ENCODE measurements at regions not wholly inside any gene's neighbourhood (a gene's known extent, or its start where the extent isn't known, plus 50 kb on each side); places are given as distances from the start of the nearest gene placed in this dataset.
"Not testable (repeated sequence)": the region's sequence is repeated elsewhere in the genome, so short reads cannot be mapped to it uniquely, and the experiment has no call there.

DNA sequence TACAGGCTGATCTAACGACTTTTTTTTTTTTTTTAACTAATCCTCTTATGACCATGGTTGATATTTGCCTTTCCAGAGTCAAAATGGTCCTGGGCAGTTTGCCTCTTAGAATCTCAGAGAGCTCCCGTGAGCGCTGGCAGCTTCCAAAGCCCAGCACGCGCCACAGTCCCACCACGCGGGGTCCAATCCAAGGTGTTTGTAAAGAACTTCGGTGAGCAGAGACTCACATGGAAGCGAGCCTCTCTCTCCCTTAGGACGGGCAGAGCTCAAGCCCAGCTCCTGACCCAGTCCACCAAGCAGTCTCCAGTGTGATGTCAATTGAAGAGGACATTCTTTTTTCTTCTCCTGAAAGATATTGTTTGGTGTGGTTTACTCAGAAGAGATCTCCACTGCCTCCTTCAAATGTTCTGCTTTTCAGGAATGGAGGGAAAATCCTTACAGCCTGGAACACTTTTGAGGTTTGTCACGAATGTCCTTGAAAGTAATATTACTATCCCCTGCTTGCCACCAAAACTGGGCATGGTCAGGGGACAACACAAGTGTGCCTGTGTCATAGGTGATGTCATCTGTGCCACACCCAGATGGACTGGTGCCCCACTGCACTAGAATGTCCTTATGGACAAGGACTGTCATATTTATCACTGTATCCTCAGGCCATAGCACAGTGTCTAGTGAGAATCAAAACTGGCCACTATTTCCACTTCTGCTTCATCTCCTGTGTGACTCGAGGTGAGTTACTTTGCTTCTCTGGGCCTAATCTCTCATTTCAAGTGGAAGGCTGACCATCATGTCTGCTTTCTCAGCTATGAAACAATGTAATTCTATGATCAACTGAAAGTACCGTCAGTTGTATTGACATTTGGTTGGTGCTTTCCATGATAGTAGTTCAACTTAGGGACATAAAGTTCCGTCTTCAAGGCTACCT, 97.4 kb upstream of the EDEM3 start:
- DNase-seq, result no peak

DNA sequence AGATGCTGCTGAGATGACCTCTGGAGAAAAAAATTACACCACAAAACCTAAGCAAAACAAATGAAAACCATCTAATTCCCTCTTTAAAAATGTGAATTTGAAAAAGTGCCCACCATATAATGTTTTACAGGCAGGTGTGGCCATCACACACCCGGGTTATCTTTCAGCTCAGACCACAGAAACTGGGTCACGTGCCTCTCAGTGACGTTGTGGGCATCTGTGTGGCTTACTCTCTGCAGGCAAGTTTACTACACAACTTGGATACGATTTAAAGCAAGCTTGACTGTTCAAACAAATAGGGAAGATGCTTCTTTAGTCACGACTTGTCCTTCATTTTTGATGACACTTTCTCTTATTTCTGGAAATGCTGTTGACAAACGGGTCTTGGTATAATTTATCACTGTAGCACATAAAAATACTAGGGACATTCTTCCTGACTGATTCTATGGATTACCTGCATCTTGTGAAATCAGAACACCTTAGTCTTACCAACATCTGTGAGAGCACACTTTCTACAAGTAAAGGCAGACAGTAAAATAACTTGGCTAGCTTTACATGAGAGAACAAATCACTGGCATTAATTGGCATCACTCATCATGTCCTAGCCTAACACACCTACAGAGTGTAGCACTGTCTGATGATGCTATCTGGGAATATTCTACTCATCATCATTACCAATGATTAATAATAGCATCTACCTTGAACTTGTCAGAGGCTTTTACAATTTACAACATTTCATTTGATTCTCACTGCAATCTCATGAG, 89.3 kb upstream of the EDEM3 start:
- DNase-seq, result no peak

DNA sequence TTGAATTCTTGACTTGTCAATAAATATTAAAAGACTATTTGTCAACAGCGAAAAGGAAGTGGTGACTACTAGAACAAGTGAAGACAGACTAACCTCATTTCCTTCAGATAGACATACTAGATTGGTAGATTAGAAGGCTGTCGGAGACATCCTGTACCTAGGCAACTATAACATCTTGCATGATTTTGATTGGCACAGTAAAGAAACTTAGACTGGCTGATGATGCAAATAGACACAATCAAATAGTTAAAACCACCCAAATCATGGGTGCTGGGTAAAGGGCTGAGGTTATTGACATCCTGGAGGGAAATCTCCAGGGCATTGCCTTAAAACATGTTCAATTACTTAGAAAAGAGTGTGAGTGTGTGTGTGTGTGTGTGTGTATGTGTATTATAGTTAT, 85.9 kb upstream of the EDEM3 start:
- DNase-seq, result no peak

DNA sequence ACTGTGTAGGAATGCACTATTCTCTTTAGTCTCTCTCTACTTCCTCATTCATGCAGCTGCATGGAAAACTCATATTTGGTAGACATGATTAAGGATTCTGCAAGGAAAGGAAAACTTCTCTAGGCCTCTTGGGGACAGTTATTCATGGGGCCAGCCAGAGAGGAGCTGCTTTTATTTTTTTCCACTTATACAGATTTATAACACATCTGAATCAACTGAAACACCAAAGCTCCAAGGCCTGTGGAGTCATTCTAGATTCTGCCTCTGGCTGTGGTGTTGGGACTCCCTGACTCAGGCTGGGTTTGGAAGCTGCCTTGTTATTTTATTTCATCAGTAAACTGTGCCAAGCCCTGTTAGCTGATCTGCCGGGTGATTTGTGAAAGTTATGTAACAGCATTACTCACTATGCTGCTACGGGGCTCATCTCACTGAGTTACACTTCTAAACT, 83.9 kb upstream of the EDEM3 start:
- no peak for DNase-seq

DNA sequence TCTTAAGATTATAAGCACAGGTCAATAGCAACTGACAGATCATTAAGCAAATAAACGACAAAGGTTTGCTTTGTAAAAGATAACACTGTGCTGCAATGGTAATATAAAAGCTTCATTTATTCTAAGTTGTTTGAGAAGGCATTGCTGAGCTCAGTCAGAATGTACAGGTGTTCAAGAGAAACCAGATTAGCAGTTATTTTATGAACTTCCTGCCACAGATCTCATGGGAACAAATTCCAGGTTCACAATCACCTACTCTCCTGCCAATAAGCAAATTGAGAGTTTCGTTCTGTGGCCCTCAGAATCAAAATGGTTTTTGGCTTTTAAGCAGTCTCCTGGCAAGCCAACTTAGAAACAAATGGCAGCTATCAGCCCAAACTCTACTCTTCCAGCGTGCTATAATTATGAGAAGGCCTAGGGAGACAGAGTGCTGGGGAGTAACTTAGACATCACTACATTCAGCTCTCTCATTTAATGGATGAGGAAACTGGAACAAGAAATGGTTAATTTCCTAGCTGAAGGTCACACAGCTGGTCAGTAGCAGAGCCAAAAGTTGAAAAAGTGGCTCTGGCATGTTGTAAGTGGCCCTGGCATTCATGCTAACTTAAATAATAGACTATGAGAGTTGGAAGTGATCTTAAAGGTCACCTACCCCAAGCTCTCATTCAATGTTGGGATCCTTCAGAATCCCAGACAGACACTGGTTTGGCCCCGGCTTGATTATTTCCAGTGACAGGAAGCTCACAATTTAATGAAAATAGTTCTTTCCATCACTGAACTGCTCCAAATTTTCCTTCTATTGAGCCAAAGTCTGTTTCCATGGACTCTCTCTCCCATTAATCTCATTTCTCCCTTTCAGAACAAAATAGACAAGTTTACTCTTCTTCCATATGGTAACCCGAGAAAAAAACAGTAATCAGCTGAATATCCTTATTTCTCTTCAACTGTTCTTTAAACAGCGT, 82.6 kb upstream of the EDEM3 start:
- DNase-seq, result no peak

DNA sequence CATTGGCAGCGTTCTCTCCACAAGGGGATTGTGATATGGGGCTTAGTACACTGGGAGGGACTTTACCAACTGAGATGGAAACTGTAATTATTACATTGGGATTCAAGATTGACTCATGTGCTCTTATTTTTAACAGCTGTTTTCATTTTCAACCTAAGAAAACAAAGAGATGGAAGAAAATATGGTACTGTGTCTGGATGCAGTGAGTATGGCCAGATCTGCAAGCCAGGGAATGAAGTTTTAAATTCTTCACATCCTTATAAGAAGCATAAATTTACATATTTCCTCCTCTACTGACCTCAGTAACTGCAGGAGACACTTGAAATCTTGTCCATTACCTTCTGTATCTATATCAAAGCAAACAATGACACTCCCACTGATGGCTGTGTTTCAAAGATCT, 81.5 kb upstream of the EDEM3 start:
- no peak for DNase-seq

DNA sequence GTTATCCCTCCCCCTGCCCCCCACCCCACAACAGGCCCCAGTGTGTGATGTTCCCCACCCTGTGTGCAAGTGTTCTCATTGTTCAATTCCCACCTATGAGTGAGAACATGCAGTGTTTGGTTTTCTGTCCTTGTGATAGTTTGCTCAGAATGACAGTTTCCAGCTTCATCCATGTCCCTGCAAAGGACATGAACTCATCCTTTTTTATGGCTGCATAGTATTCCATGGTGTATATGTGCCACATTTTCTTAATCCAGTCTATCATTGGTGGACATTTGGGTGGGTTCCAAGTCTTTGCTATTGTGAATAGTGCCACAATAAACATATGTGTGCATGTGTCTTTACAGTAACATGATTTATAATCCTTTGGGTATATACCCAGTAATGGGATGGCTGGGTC, 79.3 kb upstream of the EDEM3 start:
- not testable (repeated sequence) for DNase-seq

DNA sequence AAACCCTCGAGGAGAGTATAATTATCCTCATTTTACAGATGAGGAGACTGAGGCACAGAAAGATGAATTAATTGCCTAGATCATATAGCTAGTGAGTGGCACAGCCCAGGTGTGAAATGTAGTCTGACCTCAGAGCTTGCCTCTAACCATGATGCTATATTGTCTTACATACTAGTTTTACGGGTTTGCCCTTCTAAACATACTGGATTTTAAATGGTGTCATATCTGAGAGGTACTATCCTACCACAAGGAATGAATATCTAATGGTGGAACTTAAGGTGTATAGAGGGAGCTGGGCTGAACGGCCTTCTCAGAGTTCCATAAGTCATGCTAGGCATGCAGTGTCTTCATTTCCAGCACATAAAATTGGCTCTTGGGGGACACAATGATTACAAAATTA, 77.9 kb upstream of the EDEM3 start:
- no peak for DNase-seq

DNA sequence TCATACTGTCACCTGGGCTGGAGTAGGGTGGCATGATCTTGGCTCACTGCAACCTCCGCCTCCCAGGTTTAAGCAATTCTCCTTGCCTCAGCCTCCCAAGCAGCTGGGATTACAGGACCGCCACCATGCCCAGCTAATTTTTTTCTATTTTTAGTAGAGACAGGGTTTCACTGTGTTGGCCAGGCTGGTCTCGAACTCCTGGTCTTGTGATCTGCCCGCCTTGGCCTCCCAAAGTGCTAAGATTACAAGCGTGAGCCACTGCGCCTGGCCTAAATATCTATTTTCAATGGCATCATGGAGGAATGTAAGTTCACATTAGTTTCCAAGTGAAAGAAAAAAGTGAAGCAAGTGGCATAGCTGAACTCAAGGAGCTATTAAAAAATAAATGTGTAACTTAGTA, 74.8 kb upstream of the EDEM3 start:
- not testable (repeated sequence) for DNase-seq

DNA sequence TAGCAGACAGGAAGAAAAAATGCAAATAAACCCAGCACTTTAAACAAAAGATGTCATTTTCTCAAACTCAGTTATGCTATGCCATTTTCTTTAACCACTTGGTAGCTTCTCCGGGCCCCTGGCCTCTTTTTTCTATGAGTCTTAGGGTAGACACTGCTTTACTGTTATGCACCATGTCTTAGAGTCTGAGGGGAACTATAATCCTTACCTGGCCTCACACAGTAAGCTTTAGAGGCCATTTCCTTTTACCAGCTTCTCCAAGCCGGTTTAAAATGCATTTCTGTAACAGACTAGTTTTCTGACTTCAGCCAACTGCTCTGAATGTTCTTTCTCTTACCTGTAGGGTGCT, 73.7 kb upstream of the EDEM3 start:
- no peak for DNase-seq

DNA sequence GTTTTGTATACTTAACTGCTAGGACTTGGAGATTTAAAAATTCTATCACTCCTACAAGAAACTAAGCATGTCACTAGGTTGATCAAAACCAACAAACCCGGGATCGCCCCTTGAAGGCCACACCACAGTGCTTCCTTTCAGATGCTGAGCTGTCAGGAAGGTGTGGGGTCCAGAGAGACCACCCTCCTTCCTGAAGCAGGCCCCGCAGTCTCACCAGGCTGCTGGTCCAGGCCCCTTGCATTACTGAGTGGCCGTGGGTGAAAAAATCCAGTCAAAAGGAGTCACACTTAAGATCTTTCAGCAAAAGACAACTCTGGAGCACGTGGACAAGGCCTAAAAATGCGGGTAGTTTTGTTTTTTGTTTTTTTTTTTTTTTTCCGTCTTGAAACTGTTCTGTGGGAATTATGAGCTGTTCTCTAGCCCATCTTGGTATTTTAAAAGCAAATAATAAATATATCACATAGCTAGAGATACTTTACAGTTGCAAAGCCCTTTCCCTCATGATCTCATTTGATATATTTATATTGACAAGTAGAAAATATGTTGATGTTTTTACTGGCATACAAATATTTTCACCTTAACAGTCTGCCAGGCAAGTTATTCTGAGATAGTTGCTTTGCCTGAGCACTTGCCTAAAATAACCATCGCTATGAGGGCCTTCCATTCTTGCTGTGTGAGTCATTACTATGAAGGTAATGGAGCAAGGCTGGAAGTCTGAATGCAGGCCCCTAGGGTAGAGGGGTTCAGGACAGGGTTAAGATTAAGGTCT, 73.1 kb upstream of the EDEM3 start:
- no peak for DNase-seq

DNA sequence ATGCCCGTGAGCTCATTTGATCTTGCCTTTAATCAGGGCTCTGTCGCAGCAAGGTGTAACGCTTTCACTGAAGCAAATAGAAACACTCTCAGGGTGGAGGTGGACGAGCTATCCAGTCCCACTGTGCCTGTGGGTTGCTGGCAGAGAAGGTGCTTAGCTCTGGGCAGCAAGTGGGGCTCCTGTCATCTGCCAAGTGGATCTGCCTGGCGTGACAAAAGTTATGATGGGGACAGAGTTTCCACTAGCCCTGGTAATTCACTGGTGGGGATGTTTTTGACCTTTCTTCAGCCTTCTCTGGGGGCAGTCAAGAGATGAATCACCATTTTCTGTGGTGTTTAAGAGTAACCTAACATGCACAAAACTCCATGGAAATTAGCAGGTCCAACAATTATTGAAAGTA, 71.3 kb upstream of the EDEM3 start:
- no peak for DNase-seq

DNA sequence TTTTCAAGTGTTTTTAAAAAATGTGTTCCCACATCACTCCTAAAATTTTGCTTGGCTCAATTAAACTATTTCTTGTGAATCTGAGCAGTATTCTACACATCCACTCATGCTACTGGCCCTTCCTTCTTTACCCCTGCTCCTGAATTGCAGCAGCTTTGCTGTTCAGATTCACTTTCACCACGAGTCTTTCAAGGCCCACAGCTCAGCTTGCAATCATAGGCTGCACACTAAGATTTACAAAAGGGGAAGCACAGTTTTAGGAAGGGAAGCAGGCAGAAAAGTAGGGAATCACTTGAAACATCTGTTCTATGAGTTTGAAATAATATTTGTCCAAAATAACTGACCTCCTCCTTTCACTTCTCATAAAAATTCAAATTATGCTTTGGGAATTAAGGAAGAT, 70.9 kb upstream of the EDEM3 start:
- DNase-seq, result no peak

DNA sequence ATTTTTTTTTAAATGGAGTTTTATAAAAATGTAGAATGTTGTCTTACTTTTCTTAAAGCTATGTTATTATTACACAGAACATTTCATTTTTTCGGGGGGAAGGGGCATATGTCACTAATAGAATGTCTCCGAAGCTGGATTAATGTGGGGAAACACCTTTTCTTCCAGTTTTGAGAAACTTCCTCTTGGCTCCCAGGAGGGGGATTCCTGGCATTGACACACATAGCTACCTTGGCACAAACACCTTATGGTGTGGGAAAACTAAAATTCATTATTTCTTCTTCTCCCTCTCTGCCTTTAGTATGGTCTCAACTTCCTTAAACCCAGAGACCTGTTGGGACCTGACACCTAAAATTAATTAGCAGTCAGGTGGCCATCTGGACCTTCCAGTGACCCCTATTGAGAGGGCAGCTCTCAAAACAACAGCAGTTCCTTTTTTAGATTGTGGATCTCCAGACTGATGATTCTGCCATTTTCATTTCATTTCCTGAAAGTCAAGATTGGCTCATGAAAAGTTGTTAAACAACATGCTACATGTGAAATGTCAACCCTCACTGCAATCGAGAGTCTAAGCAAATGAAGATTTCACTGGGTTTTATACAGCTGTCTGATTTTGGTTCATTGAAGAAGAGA, 70.1 kb upstream of the EDEM3 start:
- no peak for DNase-seq

DNA sequence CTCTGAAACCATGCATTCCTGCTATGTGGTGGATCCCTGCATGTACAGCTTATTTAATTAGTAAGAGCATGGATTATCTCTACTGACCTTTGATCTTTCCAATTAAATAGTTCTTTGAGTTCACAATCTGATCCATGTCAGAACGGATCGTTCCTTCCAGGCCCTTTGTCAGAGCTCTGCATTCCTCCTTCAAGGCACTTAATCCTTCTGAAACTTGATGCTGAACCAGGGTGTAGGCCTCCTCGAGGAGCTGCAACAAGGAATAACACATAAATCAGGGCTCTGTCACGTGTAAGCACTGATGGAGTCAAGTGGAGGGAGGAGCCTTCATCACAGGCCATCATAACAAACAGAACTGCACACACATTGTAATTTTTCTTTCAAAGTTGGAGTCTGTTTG, 68.4 kb upstream of the EDEM3 start:
- DNase-seq, result peak; percentile 43

DNA sequence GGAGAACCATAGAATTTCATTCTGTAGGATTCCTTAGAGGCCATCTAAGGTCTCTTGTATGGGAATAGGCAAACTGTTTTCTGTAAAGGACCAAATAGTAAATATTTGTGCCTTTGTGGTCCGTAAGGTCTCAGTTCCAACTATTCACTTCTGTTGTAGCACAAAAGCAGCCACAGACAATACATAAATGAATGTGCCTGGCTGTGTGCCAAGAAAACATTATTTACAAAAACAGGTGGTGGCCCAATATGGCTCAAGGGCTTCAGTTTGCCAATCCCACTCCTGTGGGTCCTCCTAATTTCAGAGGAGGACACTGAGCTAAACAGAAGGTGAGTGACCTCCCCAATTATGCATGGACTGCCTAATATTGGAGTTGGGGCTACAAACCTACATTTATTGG, 67.6 kb upstream of the EDEM3 start:
- no peak for DNase-seq

DNA sequence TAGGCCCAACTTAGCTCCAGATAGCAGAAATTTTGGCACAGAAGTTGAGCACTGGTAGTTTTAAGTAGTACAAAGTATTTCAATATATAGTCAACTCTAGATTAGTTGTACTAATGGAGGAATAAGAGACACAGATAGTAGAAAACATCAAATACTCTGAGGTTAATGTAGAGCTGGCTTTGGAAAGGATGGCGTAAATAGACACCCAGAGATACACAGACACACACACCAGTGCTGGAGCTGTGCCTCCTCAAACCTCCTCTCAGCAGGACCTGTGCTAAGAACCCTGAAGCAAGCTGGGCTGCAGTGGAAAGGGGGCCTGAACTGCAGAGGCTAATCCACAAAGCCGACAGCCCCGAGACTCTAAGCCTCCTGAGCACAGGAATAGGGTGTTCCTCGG, 67.0 kb upstream of the EDEM3 start:
- DNase-seq, result no peak

DNA sequence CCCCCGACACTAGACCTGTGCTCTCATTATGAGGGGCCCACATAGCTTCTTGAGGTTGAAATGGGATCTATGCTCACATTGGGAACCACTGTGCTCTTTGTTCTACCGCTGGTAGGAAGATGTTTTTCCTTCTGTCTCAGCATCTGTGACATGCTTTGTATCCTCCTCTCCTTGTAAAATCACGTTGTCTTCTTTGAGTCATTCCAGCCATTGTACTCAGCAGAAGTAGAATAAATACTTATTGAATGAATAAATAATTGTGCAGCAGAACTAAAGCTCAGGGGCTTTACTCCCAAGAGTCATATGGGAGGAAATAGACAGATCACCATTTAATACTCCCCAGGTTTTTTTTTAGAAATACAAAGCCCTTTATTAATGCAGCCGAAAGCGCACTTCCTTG, 66.3 kb upstream of the EDEM3 start:
- DNase-seq, result no peak

DNA sequence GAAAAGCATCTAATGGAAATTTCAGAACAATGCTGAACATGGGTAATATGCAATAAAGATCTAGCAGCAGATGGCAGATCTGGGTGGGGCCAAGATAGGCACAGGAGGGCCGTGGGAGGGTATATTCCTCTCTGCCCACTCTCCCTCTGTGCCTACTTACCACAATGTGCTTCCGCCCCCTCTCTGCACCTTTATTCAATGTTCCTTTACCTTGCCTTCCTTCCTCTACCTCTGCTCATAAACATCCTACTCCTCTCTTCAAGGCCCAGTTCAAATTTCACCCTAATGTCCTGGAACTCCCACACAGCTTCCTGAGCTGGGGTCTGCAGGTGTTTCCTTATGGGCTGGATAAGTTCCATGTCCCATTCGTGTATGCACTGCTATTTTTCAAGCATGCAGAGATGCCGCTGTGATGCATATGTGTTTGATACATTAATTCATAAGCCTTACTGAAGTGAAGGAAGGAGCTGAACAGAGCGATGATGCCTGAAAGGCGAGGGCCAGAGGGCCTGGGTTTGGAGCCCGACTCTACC, 65.6 kb upstream of the EDEM3 start:
- no peak for DNase-seq

DNA sequence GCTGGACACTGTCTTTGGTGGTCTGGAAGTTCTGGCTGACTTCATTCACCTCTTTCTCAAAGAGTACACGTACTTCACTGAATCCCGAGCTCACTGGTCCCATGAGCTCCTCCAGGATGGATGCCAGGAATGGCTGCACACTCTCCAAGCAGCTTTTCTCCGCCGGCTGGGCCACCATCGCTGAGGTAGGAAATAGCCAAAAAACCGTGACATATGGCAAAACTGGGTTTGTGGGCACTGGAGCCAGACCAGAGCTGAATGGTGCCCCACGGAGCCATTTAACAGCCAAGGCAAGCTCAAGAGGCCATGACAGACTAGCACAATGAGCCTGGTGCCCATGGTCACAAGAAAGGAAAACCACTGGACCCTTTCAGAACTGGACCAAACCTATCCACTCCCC, 64.0 kb upstream of the EDEM3 start:
- no peak for DNase-seq

DNA sequence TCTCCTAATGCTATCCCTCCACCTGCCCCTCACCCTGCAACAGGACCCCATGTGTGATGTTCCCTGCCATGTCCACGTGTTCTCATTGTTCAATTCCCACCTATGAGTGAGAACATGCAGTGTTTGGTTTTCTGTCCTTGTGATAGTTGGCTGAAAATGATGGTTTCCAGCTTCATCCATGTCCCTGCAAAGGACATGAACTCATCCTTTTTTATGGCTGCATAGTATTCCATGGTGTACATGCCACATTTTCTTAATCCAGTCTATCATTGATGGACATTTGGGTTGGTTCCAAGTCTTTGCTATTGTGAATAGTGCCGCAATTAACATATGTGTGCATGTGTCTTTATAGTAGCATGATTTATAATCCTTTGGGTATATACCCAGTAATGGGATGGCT, 62.3 kb upstream of the EDEM3 start:
- not testable (repeated sequence) for DNase-seq
